Erythroblast (primary cell): ENCODE measurements at regions not wholly inside any gene's neighbourhood (a gene's known extent, or its start where the extent isn't known, plus 50 kb on each side); places are given as distances from the start of the nearest gene placed in this dataset.

Experiments used
- DNase-seq, 2 experiments: peaks; one replicate each; lab custom pipeline; 2025; lab: John Stamatoyannopoulos, UW
- GATA1 ChIP-seq: IDR thresholded peaks from 2 replicates; pipeline ENCODE4 v1.6.1; 2011; ENCODE audit warnings: low read depth, mild to moderate bottlenecking, control low read depth, low read length, moderate library complexity
- POLR2A ChIP-seq: IDR thresholded peaks from 2 replicates; pipeline ENCODE4 v1.6.1; 2011; ENCODE audit warnings: mild to moderate bottlenecking, low read length

GRCh38 chr21:14878971-14879370, 185.8 kb downstream of the NRIP1 start:
- TF ChIP-seq GATA1: no peak
- TF ChIP-seq POLR2A: no peak
- no peak for DNase-seq

GRCh38 chr21:14877581-14878228, 187.1 kb downstream of the NRIP1 start:
- no peak for DNase-seq
- TF ChIP-seq POLR2A: no peak
- no peak for TF ChIP-seq GATA1

- no peak for TF ChIP-seq POLR2A
- DNase-seq: no peak
Observed at GRCh38 chr21:14876524-14876840, 188.3 kb downstream of the NRIP1 start.

DNA sequence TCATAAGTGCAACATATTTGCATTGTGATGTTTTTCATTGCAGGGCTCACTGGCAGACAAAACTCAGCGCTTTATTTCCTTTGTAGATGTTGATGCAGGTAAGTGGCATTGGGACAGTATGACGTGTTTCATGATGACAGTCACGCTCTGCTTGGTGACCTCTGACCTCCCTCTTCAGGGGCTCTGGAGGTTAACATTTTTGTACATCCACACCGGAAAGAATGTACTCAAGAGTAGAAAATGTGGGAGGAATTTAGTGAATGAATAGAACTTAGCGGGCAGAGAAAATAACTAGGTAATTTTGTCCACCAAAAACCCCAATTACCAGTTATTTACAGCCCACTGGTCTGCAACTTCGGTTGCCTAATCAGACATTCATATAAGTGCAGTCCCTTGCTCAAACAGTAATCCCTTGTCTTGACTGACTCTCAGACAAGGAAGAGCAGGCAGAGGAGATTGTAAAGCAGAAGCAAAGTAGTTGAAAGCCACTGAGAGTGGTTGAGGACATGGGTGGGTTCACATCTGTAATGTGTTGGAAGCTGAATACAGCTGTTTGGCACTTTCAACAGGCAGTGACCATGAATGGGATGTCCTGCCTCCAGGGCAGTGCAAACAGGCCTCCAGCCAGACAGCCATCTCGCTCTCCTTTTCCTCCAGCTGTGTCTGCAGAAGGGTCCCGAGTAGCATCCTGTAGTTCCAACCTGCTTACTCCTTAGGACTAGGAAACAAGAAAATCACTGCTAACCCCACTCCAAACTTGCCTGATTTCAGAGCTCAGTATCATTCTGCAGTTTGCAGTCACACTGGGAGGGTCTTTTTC, 188.9 kb downstream of the NRIP1 start:
- DNase-seq: no peak
- TF ChIP-seq GATA1 (no peak), POLR2A (no peak)

DNA sequence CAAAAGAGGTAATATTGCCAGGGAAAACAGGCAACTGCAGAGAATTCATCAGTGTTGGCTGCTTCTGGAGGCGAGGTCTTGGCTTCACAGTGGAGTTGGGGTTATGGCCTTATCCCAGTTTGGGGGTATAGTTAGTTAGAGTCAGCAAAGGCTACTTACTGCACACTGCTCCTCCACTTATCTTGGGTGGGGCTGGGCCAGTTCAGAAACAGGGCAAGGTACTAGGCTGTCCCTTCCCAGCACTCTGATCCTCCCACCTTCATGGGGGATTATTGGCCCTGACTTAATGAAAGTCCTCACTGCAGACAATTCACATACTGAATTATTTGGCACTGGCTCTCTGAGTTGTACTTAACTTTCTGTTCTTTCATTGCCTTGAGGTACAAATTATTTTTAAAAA, 189.6 kb downstream of the NRIP1 start:
- no peak for DNase-seq
- TF ChIP-seq POLR2A (no peak), GATA1 (no peak)

- DNase-seq: no peak
- TF ChIP-seq GATA1: no peak
- TF ChIP-seq POLR2A: no peak
Observed at GRCh38 chr21:14874379-14874778, 190.4 kb downstream of the NRIP1 start.

DNA sequence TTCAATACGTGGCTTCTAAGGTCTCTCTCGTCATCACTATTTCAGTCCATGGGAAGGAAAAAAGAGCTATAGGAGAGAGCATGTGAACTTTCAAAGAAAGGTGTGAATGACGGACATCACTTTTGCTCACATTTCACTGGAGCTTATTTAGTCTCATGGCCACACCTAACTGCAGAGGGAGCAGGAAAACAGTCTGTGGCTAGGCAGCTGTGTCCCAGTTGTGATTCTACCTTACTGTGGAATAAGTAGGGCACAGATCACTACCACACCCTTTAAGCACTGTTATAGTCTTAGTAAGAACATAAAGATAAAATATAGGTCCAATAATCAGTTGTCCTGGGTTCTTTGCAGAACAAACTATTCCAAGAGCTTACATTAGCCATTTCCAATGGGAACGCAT, 192.9 kb downstream of the NRIP1 start:
- TF ChIP-seq POLR2A (no peak), GATA1 (no peak)
- no peak for DNase-seq

DNA sequence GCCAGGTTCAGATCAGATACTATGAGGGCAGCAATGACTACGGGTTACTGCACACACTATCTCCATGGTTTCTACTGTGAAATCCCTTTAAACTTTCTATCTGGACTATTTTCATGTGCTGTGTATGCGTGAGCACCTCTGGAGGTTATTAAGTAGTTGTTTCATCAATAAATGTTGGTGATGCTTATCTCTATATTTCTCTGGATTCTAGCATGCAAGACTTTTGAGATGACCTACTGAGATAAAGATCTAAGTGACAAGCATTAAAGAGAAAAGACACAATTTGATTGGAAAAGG, 194.0 kb downstream of the NRIP1 start:
- TF ChIP-seq POLR2A: no peak
- no peak for TF ChIP-seq GATA1
- no peak for DNase-seq

DNA sequence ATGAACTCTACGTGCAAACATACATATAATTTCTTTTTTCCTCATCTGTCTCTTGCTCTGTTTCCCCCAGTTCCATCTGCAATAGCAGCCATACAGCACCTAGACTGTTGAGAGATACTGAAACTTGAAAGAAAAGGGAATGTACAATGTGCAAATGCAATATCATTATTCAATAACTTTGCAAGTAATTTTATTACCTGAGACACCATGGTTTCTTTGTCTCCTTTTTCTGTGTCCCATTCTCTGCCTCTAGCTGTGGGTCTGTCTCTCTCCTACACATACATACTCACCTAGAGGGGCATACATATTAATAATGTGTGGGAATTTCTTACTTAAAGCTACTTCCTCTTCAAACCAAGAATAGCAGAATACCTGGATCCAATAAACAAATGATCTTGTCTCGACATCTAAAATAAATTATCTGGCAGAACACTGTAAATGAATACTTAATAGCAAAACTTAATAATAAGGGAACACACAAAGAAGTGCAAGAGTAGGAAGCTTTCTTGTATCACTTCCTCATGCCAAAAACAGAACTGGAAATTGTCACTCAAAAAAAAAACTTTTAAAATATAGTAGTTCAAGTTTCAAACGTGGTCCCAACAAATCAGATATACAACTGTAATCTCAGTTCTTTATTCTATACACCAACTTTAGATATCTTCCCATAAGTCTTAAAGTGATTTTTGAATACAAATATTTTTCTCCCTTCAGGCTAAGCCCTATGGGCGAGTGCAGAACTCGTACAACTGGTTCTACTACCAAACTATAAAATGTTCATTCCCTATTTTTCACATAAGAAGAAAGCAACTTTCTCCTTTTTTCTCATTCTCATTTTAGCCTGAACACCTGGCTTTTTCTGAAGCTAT, 194.6 kb downstream of the NRIP1 start:
- no peak for DNase-seq
- TF ChIP-seq POLR2A (no peak), GATA1 (no peak)

DNA sequence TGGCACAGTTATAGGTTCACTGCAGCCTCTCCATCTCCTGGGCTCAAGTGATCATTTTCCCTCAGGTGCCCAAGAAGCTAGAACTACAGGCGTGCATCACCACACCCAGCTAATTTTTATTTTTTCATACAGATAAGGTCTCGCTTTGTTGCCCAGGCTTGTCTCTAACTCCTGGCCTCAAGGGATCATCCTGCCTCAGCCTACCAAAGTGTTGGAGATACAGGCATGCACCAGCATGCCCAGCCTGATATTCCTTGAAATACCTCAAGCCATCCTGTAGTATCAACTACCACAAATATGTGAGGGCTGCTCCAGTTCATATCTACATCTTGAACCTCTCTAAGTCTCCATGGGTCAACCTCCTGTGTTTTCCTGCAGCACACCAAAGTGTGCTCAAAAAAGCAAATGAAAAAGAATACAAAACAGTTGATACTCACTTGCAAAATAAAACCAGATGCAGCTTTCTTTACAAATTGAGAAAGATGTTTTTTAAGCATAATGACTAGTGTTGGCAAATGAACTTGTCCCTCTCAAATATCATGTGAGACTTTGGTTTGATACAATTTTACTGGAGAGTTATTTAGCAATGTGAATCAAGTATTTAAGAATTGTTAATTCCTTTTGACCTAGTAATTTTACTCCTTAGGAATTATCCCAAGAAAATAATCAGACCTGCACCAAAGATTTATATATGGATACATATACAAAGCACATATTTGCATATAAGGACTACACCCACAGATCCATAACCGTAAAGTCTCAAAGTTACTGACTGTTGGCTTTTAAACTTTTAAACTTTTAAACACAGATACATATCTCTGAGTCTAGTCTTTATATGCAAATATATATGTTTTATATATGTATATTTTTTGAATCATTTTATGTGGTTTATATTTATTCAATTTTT, 197.7 kb downstream of the NRIP1 start:
- DNase-seq: no peak
- TF ChIP-seq POLR2A (no peak), GATA1 (no peak)

- peak; percentile 58 to 60 for DNase-seq
- no peak for TF ChIP-seq GATA1
- no peak for TF ChIP-seq POLR2A
Observed at GRCh38 chr21:14864211-14865021, 200.4 kb downstream of the NRIP1 start.

DNA sequence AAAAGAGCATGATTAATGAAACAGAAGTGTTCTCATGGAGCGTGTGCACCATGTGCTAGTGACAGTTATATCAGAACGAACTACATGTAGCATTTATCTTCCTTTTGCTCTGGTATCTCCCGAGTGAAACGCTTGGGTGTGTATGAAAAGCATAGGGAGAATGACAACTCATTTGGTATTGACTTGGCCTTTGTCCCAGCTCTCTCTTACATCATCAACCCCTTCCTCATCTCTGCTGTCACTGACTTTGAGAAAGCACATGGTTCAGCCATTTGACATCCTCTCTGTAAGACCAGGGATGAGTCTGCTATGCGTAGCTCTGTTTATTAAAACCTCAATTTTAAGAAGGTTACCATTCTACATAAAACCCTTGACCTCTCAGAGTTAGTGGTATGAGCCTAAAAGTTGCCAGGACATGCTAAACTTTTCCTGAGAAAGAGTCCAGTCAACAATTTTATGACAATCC, 201.0 kb downstream of the NRIP1 start:
- peak; percentile 81 to 83 for DNase-seq
- TF ChIP-seq GATA1 (no peak), POLR2A (no peak)
